MM.1S (cell line): ENCODE measurements at regions not wholly inside any gene's neighbourhood (a gene's known extent, or its start where the extent isn't known, plus 50 kb on each side); places are given as distances from the start of the nearest gene placed in this dataset.

Experiments used
- DNase-seq: peaks from one replicate; pipeline ENCODE4 v3.0.0-alpha.2; 2015
- H2AFZ ChIP-seq: fragments of 300-600 bp; sonication (generic); 2 replicates; pipeline ENCODE4 v1.6.0; 2016; ENCODE audit warnings: antibody characterized with exemption, low read length
- H3F3A ChIP-seq: fragments of 300-600 bp; sonication (generic); 2 replicates; pipeline ENCODE4 v1.6.1; 2016; ENCODE audit warnings: mild to moderate bottlenecking, antibody characterized with exemption, low read length, moderate library complexity, mixed read lengths; ENCODE audit not compliant: insufficient read depth
- H3K27ac ChIP-seq: fragments of 300-600 bp; sonication (generic); 2 replicates; pipeline ENCODE4 v1.5.1; 2016; ENCODE audit warnings: mild to moderate bottlenecking, low read length
- H3K27me3 ChIP-seq: fragments of 300-600 bp; sonication (generic); replicated peaks from 2 replicates; pipeline ENCODE4 v1.6.0; 2016; ENCODE audit warnings: low read length; ENCODE audit not compliant: insufficient read depth
- H3K36me3 ChIP-seq: fragments of 300-600 bp; sonication (generic); replicated peaks from 2 replicates; pipeline ENCODE4 v1.6.1; 2016; ENCODE audit warnings: mild to moderate bottlenecking, low read length, mixed read lengths; ENCODE audit not compliant: insufficient read depth
- H3K4me1 ChIP-seq: fragments of 300-600 bp; sonication (generic); 2 replicates; pipeline ENCODE4 v1.6.1; 2016; ENCODE audit warnings: low read length, mixed read lengths
- H3K4me2 ChIP-seq: fragments of 300-600 bp; sonication (generic); 2 replicates; pipeline ENCODE4 v1.6.0; 2016; ENCODE audit warnings: low read depth, low read length
- H3K4me3 ChIP-seq: fragments of 300-600 bp; sonication (generic); 2 replicates; pipeline ENCODE4 v1.5.1; 2016; ENCODE audit warnings: low read length, mixed read lengths
- H3K79me2 ChIP-seq: fragments of 300-600 bp; sonication (generic); 2 replicates; pipeline ENCODE4 v1.6.1; 2016; ENCODE audit warnings: mixed run types, low read length, mixed read lengths
- H3K9ac ChIP-seq: fragments of 300-600 bp; sonication (generic); 2 replicates; pipeline ENCODE4 v1.6.1; 2016; ENCODE audit warnings: low read length, mixed read lengths
- H3K9me2 ChIP-seq: fragments of 300-600 bp; sonication (generic); replicated peaks from 2 replicates; pipeline ENCODE4 v1.6.1; 2016; ENCODE audit warnings: mild to moderate bottlenecking, low read length, mixed read lengths; ENCODE audit not compliant: insufficient read depth
- H3K9me3 ChIP-seq: fragments of 300-600 bp; sonication (generic); replicated peaks from 2 replicates; pipeline ENCODE4 v1.6.1; 2016; ENCODE audit warnings: mild to moderate bottlenecking, low read length, mixed read lengths; ENCODE audit not compliant: insufficient read depth
- H4K20me1 ChIP-seq: fragments of 300-600 bp; sonication (generic); 2 replicates; pipeline ENCODE4 v1.6.1; 2016; ENCODE audit warnings: mild to moderate bottlenecking, low read length, moderate library complexity, mixed read lengths; ENCODE audit not compliant: insufficient read depth
- CTCF ChIP-seq: fragments of 300-600 bp; sonication (generic); IDR thresholded peaks from 2 replicates; pipeline ENCODE4 v1.5.1; 2016; ENCODE audit warnings: antibody characterized with exemption, low read length, mixed read lengths
- EZH2 ChIP-seq: fragments of 300-600 bp; sonication (generic); optimal IDR thresholded peaks from 2 replicates; pipeline ENCODE3; 2017; ENCODE audit warnings: low read depth, mild to moderate bottlenecking, antibody characterized with exemption, low read length, mixed read lengths
- EZH2phosphoT487 ChIP-seq: fragments of 300-600 bp; sonication (generic); IDR thresholded peaks from 2 replicates; pipeline ENCODE4 v1.6.1; 2018; ENCODE audit warnings: antibody characterized with exemption, low read length

GRCh38 chr1:195909061-195909460 lies 699.2 kb downstream of the KCNT2 start:
- no peak overlapping the region for H2AFZ ChIP-seq
- H3K27ac ChIP-seq: no peak overlapping the region
- no peak for DNase-seq
- H3K27me3 ChIP-seq: no peaks in the 10 kb centered on the region
- no peaks in the 10 kb centered on the region for H3F3A ChIP-seq
- no peaks in the 10 kb centered on the region for H3K4me1 ChIP-seq
- H3K9ac ChIP-seq: no peak overlapping the region
- no peak for TF ChIP-seq EZH2
- TF ChIP-seq CTCF: no peak
- no peak for TF ChIP-seq EZH2phosphoT487
- no peak overlapping the region for H3K4me2 ChIP-seq
- no peaks in the 10 kb centered on the region for H4K20me1 ChIP-seq
- no peaks in the 10 kb centered on the region for H3K9me3 ChIP-seq
- no peaks in the 10 kb centered on the region for H3K36me3 ChIP-seq
- H3K4me3 ChIP-seq: no peak overlapping the region
- H3K9me2 ChIP-seq: no peaks in the 10 kb centered on the region
- H3K79me2 ChIP-seq: no peaks in the 10 kb centered on the region

- Histone ChIP-seq H3K4me3 (no peak overlapping the region), H3K9me3 (no peaks in the 10 kb centered on the region), H3K4me2 (no peak overlapping the region), H3F3A (no peaks in the 10 kb centered on the region), H3K9me2 (no peaks in the 10 kb centered on the region), H3K27ac (no peak overlapping the region), H2AFZ (no peak overlapping the region), H3K4me1 (no peaks in the 10 kb centered on the region), H3K27me3 (no peaks in the 10 kb centered on the region), H3K9ac (no peak overlapping the region), H3K79me2 (no peaks in the 10 kb centered on the region), H3K36me3 (no peaks in the 10 kb centered on the region), H4K20me1 (no peaks in the 10 kb centered on the region)
- no peak for DNase-seq
- TF ChIP-seq EZH2phosphoT487 (no peak), CTCF (no peak), EZH2 (no peak)
Observed at GRCh38 chr1:195908121-195908520, 700.1 kb downstream of the KCNT2 start.

- H2AFZ ChIP-seq: no peak overlapping the region
- no peak for DNase-seq
- TF ChIP-seq CTCF (no peak), EZH2phosphoT487 (no peak), EZH2 (no peak)
Observed at GRCh38 chr1:195903203-195903602, 705.0 kb downstream of the KCNT2 start.

More at GRCh38 chr1:195903203-195903602, 705.0 kb downstream of the KCNT2 start:
- Histone ChIP-seq H3K79me2 (no peaks in the 10 kb centered on the region), H3K9me2 (no peaks in the 10 kb centered on the region), H3K9me3 (no peaks in the 10 kb centered on the region), H4K20me1 (no peaks in the 10 kb centered on the region), H3F3A (no peaks in the 10 kb centered on the region), H3K36me3 (no peaks in the 10 kb centered on the region), H3K9ac (no peak overlapping the region), H3K27ac (no peak overlapping the region), H3K4me3 (no peak overlapping the region), H3K27me3 (no peaks in the 10 kb centered on the region), H3K4me2 (no peak overlapping the region), H3K4me1 (0 out of 2 replicates have a peak, but pooled peaks cover 3% of the 10 kb centered on the region)
